Neural cell (in vitro differentiated cells): ENCODE measurements at regions not wholly inside any gene's neighbourhood (a gene's known extent, or its start where the extent isn't known, plus 50 kb on each side); places are given as distances from the start of the nearest gene placed in this dataset.

Source experiments
- CTCF ChIP-seq: fragments of 450-650 bp; IDR thresholded peaks from 2 replicates; pipeline ENCODE4 v1.5.1; 2014; ENCODE audit warnings: antibody characterized with exemption, mild to moderate bottlenecking, moderate library complexity; ENCODE audit not compliant: poor library complexity, severe bottlenecking
- TAF1 ChIP-seq: IDR thresholded peaks from 2 replicates; pipeline ENCODE4 v1.6.1; 2012; ENCODE audit warnings: low read depth

GRCh38 chr13:22828081-22828480 lies 352.7 kb upstream of the SGCG start:
- TF ChIP-seq CTCF (no peak), TAF1 (no peak)
